HepG2 (cell line): ENCODE measurements at regions not wholly inside any gene's neighbourhood (a gene's known extent, or its start where the extent isn't known, plus 50 kb on each side); places are given as distances from the start of the nearest gene placed in this dataset.

ENCODE experiments used
- GMEB2 ChIP-seq: IDR thresholded peaks from 2 replicates; pipeline ENCODE4 v1.6.1; 2016; ENCODE audit warnings: missing biosample characterization, missing genetic modification reagents, low read depth
- POLR2AphosphoS5 ChIP-seq: IDR thresholded peaks from 2 replicates; pipeline ENCODE4 v1.6.1; 2012; ENCODE audit warnings: low read depth, low read length
- SAFB2 ChIP-seq: sonication (generic); formaldehyde crosslinking; IDR thresholded peaks from 2 replicates; pipeline ENCODE4 v1.5.1; 2020; ENCODE audit warnings: missing genetic modification reagents, low read depth, mild to moderate bottlenecking, borderline replicate concordance
- SMARCE1 ChIP-seq: fragments of 450-650 bp; IDR thresholded peaks from 2 replicates; pipeline ENCODE4 v1.6.1; 2017; ENCODE audit warnings: borderline replicate concordance
- ZNF746 ChIP-seq: sonication (generic); formaldehyde crosslinking; IDR thresholded peaks from 2 replicates; pipeline ENCODE4 v1.8.0; 2022; ENCODE audit warnings: mild to moderate bottlenecking, missing genetic modification reagents
- TF ChIP-seq, protein P1 (sequence below): sonication (generic); formaldehyde crosslinking; IDR thresholded peaks from 2 replicates; pipeline ENCODE4 v1.8.0; 2022; ENCODE audit warnings: missing genetic modification reagents, mild to moderate bottlenecking, borderline replicate concordance
- TF ChIP-seq, protein P2 (sequence below): sonication (generic); formaldehyde crosslinking; IDR thresholded peaks from 2 replicates; pipeline ENCODE4 v1.4.0; 2020; ENCODE audit warnings: low read depth, missing genetic modification reagents

- TF ChIP-seq SMARCE1, result no peak
- no peak for TF ChIP-seq SAFB2 (CRISPR knock-in tag)
- no peak for TF ChIP-seq GMEB2 (CRISPR knock-in tag)
- TF ChIP-seq ZNF746, result no peak
- TF ChIP-seq, protein P1, sequence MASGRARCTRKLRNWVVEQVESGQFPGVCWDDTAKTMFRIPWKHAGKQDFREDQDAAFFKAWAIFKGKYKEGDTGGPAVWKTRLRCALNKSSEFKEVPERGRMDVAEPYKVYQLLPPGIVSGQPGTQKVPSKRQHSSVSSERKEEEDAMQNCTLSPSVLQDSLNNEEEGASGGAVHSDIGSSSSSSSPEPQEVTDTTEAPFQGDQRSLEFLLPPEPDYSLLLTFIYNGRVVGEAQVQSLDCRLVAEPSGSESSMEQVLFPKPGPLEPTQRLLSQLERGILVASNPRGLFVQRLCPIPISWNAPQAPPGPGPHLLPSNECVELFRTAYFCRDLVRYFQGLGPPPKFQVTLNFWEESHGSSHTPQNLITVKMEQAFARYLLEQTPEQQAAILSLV (CRISPR knock-in tag), result no peak
- TF ChIP-seq, protein P2, sequence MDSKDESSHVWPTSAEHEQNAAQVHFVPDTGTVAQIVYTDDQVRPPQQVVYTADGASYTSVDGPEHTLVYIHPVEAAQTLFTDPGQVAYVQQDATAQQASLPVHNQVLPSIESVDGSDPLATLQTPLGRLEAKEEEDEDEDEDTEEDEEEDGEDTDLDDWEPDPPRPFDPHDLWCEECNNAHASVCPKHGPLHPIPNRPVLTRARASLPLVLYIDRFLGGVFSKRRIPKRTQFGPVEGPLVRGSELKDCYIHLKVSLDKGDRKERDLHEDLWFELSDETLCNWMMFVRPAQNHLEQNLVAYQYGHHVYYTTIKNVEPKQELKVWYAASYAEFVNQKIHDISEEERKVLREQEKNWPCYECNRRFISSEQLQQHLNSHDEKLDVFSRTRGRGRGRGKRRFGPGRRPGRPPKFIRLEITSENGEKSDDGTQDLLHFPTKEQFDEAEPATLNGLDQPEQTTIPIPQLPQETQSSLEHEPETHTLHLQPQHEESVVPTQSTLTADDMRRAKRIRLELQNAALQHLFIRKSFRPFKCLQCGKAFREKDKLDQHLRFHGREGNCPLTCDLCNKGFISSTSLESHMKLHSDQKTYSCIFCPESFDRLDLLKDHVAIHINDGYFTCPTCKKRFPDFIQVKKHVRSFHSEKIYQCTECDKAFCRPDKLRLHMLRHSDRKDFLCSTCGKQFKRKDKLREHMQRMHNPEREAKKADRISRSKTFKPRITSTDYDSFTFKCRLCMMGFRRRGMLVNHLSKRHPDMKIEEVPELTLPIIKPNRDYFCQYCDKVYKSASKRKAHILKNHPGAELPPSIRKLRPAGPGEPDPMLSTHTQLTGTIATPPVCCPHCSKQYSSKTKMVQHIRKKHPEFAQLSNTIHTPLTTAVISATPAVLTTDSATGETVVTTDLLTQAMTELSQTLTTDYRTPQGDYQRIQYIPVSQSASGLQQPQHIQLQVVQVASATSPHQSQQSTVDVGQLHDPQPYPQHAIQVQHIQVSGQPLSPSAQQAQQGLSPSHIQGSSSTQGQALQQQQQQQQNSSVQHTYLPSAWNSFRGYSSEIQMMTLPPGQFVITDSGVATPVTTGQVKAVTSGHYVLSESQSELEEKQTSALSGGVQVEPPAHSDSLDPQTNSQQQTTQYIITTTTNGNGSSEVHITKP (CRISPR knock-in tag), result no peak
- no peak for TF ChIP-seq POLR2AphosphoS5
Measured at GRCh38 chr9:104991144-104991953, 63.4 kb upstream of the ABCA1 start.
